HG02623 (cell line): ENCODE measurements at regions not wholly inside any gene's neighbourhood (a gene's known extent, or its start where the extent isn't known, plus 50 kb on each side); places are given as distances from the start of the nearest gene placed in this dataset.

Experiments used
- ATAC-seq: cut with Tn5 transposase; IDR thresholded peaks from one replicate; pipeline ENCODE4 v1.9.1; 2021; ENCODE audit warnings: moderate library complexity; ENCODE audit not compliant: unreplicated experiment

- no peak for ATAC-seq
Observed at GRCh38 chr4:147401221-147401620, 79.7 kb upstream of the EDNRA start.

- ATAC-seq: no peak
Observed at GRCh38 chr4:147407261-147408045, 73.4 kb upstream of the EDNRA start.

DNA sequence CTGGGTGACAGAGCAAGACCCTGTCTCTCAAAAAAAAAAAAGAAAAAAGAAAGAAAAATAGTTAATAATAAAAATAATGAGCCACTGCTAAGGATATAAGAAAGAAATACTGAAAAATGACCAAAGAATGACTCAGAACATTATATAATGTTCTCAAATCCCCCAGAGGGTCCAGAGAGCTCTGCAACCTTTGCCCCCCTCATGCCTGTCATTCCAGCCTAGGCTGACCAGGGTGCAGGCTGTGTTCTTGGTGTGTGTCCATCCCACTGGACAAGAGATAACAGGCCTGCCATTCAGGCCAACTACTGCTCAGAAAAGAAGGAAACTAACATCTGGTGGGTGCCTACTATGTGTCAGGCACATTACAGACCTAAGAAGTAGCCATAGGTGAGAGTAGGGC lies 72.7 kb upstream of the EDNRA start:
- ATAC-seq: no peak

- ATAC-seq: no peak
Observed at GRCh38 chr4:147409350-147409749, 71.5 kb upstream of the EDNRA start.

- ATAC-seq: no peak
Observed at GRCh38 chr4:147418226-147418625, 62.7 kb upstream of the EDNRA start.

- ATAC-seq: no peak
Observed at GRCh38 chr4:147421456-147421855, 59.4 kb upstream of the EDNRA start.

DNA sequence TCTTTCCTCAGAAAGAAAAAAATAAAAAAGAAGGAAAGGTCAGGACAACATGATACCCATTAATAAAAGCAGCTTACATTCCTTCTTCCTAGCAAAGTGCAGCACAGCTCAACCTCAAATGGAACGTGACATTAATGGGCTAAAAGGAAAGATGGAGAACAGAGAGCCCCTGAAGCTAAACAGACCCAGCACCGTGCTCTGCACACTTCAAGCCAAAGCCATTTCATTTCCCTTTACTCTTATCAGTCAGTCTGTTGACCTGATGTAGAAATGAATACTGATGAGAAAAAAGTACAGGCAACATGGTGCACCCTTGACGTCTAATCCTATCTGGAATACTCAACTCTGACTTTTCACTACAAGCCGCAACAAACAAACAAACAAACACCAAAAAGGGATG lies 57.7 kb upstream of the EDNRA start:
- ATAC-seq: no peak

DNA sequence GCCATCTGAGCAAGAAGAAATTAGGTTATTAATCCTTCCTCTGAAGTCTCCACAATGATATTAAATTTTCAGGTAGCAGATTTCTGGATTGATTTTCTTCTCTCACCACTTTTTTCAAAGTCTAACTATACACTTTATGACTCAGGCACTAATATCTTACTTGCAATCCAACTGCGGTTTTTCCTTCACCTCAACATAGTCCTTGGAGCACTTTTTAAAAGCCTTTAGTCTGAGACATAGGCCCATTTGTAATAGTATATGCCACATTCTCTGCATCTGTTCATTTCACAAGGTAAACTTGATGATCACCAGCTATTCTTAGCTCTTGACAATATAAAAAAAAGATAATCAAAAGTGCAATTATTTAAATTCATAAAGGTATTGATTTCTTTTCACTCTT lies 55.9 kb upstream of the EDNRA start:
- no peak for ATAC-seq

GRCh38 chr4:147428583-147428982 lies 52.3 kb upstream of the EDNRA start:
- ATAC-seq: no peak

DNA sequence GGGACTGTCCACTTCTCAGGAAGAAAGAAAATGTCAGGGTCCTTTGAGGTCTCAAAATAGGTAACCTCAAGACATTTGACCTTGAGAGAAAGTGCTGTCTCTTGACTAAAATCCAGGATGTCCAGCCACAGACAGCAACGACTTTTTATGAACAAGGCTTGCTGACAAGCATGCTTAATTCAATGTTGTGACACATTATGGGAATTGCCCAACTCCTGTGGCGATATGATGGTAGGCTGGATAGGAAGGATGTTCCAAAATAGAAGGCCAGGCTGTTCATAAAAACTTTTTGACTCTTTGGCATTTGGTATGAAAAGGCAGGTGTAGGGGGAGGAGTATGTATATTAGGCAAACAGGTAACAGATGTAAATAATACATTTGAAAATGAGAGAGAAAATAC lies 50.8 kb upstream of the EDNRA start:
- no peak for ATAC-seq
